ENCODE measurements at regions not wholly inside any gene's neighbourhood (a gene's known extent, or its start where the extent isn't known, plus 50 kb on each side); places are given as distances from the start of the nearest gene placed in this dataset.
A peak's percentile ranks its signal among the peaks of the same experiment; 100 is the strongest.
"Not testable (repeated sequence)": the region's sequence is repeated elsewhere in the genome, so short reads cannot be mapped to it uniquely, and the experiment has no call there.

GRCh38 chr10:3380406-3381050 is 207.9 kb upstream of the PITRM1 start:
- Histone ChIP-seq H3K27me3 (no peaks in the 10 kb centered on the region), H3K4me3 (no peak overlapping the region), H3K9me3 (no peaks in the 10 kb centered on the region), H3K4me1 (no peaks in the 10 kb centered on the region), H3K27ac (no peak overlapping the region), H3K36me3 (no peaks in the 10 kb centered on the region)
- WGBS (ENCODE audit: insufficient coverage, low coverage, low lambda C conversion rate, missing lambda C conversion rate): 72% methylated on average over 7 of the region's 7 CpGs
- no peak for TF ChIP-seq POLR2A (IDR thresholded peaks at IDR 0.05)
- TF ChIP-seq, protein P1, sequence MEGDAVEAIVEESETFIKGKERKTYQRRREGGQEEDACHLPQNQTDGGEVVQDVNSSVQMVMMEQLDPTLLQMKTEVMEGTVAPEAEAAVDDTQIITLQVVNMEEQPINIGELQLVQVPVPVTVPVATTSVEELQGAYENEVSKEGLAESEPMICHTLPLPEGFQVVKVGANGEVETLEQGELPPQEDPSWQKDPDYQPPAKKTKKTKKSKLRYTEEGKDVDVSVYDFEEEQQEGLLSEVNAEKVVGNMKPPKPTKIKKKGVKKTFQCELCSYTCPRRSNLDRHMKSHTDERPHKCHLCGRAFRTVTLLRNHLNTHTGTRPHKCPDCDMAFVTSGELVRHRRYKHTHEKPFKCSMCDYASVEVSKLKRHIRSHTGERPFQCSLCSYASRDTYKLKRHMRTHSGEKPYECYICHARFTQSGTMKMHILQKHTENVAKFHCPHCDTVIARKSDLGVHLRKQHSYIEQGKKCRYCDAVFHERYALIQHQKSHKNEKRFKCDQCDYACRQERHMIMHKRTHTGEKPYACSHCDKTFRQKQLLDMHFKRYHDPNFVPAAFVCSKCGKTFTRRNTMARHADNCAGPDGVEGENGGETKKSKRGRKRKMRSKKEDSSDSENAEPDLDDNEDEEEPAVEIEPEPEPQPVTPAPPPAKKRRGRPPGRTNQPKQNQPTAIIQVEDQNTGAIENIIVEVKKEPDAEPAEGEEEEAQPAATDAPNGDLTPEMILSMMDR (IDR thresholded peaks at IDR 0.05): no peak
- intact Hi-C loops (cut with DNase I): no loop called here
- DNase-seq (no peak), ATAC-seq (no peak)

DNA sequence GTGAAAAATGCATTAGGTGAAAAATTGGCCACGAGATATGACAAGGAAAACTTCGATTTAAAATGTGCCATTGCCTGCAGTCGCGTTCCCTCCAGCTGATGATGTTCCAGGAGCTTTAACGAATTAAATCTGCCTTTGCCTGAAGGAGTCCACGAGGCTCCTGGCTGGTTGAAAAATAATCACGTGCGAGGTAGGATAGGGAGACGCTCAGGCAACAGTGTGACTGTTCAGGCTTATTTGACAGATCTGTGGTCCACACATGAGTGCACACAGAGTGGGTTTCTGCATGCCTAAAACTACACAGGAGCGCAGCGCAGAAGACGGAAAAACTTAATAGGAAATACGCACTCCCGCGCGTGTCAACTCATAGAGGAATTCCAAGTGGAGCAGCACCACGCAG is 204.0 kb upstream of the PITRM1 start:
- ATAC-seq (no peak), DNase-seq (no peak)
- Histone ChIP-seq H3K4me1 (no peaks in the 10 kb centered on the region), H3K36me3 (no peaks in the 10 kb centered on the region), H3K27ac (no peak overlapping the region), H3K9me3 (no peaks in the 10 kb centered on the region), H3K4me3 (no peak overlapping the region), H3K27me3 (no peaks in the 10 kb centered on the region)
- 81% methylated on average over 15 of the region's 17 CpGs for WGBS (ENCODE audit: insufficient coverage, low coverage, low lambda C conversion rate, missing lambda C conversion rate)
- intact Hi-C loops (cut with DNase I): no loop called here
- TF ChIP-seq, protein P1 (IDR thresholded peaks at IDR 0.05): no peak
- TF ChIP-seq POLR2A (IDR thresholded peaks at IDR 0.05): no peak

DNA sequence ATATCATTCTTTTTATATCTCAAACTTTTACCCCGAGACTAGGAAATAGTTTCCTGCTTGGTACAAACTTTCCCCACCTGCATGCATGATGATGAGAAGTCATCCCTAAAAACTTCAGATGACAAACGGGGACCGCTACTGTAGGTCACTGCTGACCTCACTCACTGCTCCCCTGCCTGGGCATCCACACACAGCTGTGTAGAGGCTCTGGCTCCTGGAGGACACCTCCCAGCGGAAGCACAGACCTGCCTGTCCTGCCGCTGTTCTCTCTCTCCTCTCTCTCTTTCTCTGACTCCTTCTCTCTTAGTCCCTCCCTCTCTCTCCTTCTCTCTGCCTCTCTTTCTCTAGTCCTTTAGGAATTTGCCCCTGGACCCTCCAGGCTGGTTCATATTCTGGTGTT is 202.9 kb upstream of the PITRM1 start:
- Histone ChIP-seq H3K36me3 (no peaks in the 10 kb centered on the region), H3K4me1 (no peaks in the 10 kb centered on the region), H3K27me3 (no peaks in the 10 kb centered on the region), H3K9me3 (no peaks in the 10 kb centered on the region), H3K4me3 (no peak overlapping the region), H3K27ac (no peak overlapping the region)
- TF ChIP-seq POLR2A (IDR thresholded peaks at IDR 0.05): no peak
- TF ChIP-seq, protein P1 (IDR thresholded peaks at IDR 0.05): no peak
- DNase-seq: no peak
- WGBS (ENCODE audit: insufficient coverage, low coverage, low lambda C conversion rate, missing lambda C conversion rate): 52% methylated on average over 2 of the region's 5 CpGs
- peak in 1 of 4 donors; percentile 18 for ATAC-seq
- intact Hi-C loops (cut with DNase I): no loop called here

DNA sequence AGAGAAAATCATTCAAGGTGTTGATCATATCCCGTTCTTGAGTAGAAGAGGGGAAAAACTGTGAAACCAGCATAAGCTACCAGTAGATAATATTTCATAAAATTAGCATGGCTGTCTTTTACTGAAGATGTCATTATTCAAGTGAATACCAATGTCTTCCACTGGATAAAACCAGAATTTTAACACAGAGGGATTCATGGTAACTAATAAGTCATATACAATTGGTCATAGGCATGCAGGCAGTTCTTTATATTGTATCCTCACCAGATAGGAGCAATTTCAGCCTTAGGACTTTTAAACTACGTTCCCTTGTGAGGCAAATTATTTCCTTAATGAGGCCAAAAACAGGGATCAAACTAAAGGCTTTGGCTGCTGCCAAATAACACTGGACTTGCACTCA is 202.3 kb upstream of the PITRM1 start:
- no peak for TF ChIP-seq POLR2A (IDR thresholded peaks at IDR 0.05)
- TF ChIP-seq, protein P1 (IDR thresholded peaks at IDR 0.05): no peak
- DNase-seq (no peak), ATAC-seq (no peak)
- intact Hi-C loops (cut with DNase I): no loop called here
- Histone ChIP-seq H3K27ac (no peak overlapping the region), H3K9me3 (no peaks in the 10 kb centered on the region), H3K36me3 (no peaks in the 10 kb centered on the region), H3K27me3 (no peaks in the 10 kb centered on the region), H3K4me1 (no peaks in the 10 kb centered on the region), H3K4me3 (no peak overlapping the region)
- 51% methylated on average over 2 of the region's 2 CpGs for WGBS (ENCODE audit: insufficient coverage, low coverage, low lambda C conversion rate, missing lambda C conversion rate)

DNA sequence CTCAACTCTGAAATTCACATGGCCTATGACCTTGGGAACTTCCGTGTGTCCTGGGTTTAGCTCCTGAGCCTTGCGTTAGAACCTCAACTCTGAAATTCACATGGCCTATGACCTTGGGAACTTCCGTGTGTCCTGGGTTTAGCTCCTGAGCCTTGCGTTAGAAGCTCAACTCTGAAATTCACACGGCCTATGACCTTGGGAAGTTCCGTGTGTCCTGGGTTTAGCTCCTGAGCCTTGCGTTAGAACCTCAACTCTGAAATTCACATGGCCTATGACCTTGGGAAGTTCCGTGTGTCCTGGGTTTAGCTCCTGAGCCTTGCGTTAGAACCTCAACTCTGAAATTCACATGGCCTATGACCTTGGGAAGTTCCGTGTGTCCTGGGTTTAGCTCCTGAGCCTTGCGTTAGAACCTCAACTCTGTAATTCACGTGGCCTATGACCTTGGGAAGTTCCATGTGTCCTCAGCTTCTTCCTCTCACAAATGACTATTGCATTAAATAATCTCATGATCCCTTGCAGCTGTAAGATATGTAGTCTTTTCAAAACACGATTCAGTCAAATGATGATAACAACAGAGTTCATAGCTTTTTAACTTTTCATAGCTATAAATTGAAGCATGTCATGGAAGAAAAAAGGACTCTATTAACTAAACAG is 200.9 kb upstream of the PITRM1 start:
- H3K27me3 ChIP-seq; intact Hi-C loops (cut with DNase I); H3K9me3 ChIP-seq; H3K4me3 ChIP-seq; H3K36me3 ChIP-seq; H3K27ac ChIP-seq; DNase-seq; H3K4me1 ChIP-seq: not testable (repeated sequence)
- ATAC-seq: peak in 1 of 4 donors; percentile 46
- WGBS (ENCODE audit: insufficient coverage, low coverage, low lambda C conversion rate, missing lambda C conversion rate): 46% methylated on average over 4 of the region's 13 CpGs

All from right lobe of liver (tissue), 6 donors.